AG09319 (cell line): ENCODE measurements at regions not wholly inside any gene's neighbourhood (a gene's known extent, or its start where the extent isn't known, plus 50 kb on each side); places are given as distances from the start of the nearest gene placed in this dataset.

ENCODE experiments used
- DNase-seq: peaks from one replicate; pipeline ENCODE4 v3.0.0-alpha.2; 2010; ENCODE audit warnings: low read depth; ENCODE audit errors: extremely low read depth
- TF ChIP-seq, protein P1 (sequence below): IDR thresholded peaks from 2 replicates; pipeline ENCODE4 v1.5.1; 2011; ENCODE audit warnings: low read depth, mild to moderate bottlenecking, inconsistent platforms, low read length, moderate library complexity

DNA sequence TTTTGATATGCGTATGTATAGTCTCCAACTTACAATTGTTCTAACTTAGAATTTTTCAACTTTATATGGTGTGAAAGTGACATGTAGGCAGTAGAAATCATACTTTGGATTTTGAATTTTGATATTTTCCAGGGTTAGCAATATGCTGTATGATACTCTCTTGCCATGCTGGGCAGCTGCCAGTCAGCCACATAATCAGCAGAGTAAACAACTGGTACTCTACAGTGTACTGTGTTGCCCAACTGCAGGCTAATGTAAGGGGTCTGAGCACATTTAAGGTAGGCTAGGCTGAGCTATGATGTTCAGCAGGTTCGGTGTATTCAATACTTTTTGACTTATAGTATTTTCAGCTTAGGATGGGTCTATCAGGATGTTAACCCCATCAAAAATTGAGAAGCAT is 52.0 kb upstream of the RYK start:
- DNase-seq, result no peak
- TF ChIP-seq, protein P1, sequence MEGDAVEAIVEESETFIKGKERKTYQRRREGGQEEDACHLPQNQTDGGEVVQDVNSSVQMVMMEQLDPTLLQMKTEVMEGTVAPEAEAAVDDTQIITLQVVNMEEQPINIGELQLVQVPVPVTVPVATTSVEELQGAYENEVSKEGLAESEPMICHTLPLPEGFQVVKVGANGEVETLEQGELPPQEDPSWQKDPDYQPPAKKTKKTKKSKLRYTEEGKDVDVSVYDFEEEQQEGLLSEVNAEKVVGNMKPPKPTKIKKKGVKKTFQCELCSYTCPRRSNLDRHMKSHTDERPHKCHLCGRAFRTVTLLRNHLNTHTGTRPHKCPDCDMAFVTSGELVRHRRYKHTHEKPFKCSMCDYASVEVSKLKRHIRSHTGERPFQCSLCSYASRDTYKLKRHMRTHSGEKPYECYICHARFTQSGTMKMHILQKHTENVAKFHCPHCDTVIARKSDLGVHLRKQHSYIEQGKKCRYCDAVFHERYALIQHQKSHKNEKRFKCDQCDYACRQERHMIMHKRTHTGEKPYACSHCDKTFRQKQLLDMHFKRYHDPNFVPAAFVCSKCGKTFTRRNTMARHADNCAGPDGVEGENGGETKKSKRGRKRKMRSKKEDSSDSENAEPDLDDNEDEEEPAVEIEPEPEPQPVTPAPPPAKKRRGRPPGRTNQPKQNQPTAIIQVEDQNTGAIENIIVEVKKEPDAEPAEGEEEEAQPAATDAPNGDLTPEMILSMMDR, result no peak

GRCh38 chr3:134300520-134300919 is 49.9 kb upstream of the RYK start:
- no peak for DNase-seq
- TF ChIP-seq, protein P1, result peak; percentile 17
